Stimulated activated CD4-positive, alpha-beta T cell treated with anti-CD3 and anti-CD28 coated beads, Interleukin-1b, Interleukin-23, amount 100 ng/mL, for 4 hours (primary cell): ENCODE measurements at regions not wholly inside any gene's neighbourhood (a gene's known extent, or its start where the extent isn't known, plus 50 kb on each side); places are given as distances from the start of the nearest gene placed in this dataset.

Experiments used
- DNase-seq, 2 donors: peaks; one replicate each; pipeline ENCODE4 v3.0.0-alpha.2; 2020; ENCODE audit warnings: low read depth in 2 of 2

GRCh38 chr2:180222644-180223043 lies 215.5 kb upstream of the CWC22 start:
- no peak for DNase-seq

GRCh38 chr2:180219491-180219890 lies 212.4 kb upstream of the CWC22 start:
- no peak for DNase-seq

- DNase-seq = no peak
Observed at GRCh38 chr2:180208841-180209240, 201.7 kb upstream of the CWC22 start.

GRCh38 chr2:180205621-180206235 lies 198.6 kb upstream of the CWC22 start:
- no peak for DNase-seq

- DNase-seq = no peak
Observed at GRCh38 chr2:180203972-180204371, 196.9 kb upstream of the CWC22 start.

GRCh38 chr2:180202467-180202951 lies 195.4 kb upstream of the CWC22 start:
- DNase-seq = no peak

- no peak for DNase-seq
Observed at GRCh38 chr2:180196419-180196977, 189.4 kb upstream of the CWC22 start.

- DNase-seq = no peak
Observed at GRCh38 chr2:180195847-180196246, 188.8 kb upstream of the CWC22 start.

GRCh38 chr2:180191432-180192124 lies 184.5 kb upstream of the CWC22 start:
- no peak for DNase-seq

- no peak for DNase-seq
Observed at GRCh38 chr2:180190851-180191250, 183.8 kb upstream of the CWC22 start.

- DNase-seq = no peak
Observed at GRCh38 chr2:180187611-180188010, 180.5 kb upstream of the CWC22 start.

- no peak for DNase-seq
Observed at GRCh38 chr2:180184506-180184905, 177.4 kb upstream of the CWC22 start.

GRCh38 chr2:180180511-180180910 lies 173.4 kb upstream of the CWC22 start:
- no peak for DNase-seq

GRCh38 chr2:180177534-180177933 lies 170.4 kb upstream of the CWC22 start:
- DNase-seq = no peak

- DNase-seq = no peak
Observed at GRCh38 chr2:180175736-180176135, 168.6 kb upstream of the CWC22 start.

- no peak for DNase-seq
Observed at GRCh38 chr2:180174580-180174979, 167.5 kb upstream of the CWC22 start.

GRCh38 chr2:180169474-180169873 lies 162.4 kb upstream of the CWC22 start:
- no peak for DNase-seq

GRCh38 chr2:180161415-180161814 lies 154.3 kb upstream of the CWC22 start:
- DNase-seq = no peak

GRCh38 chr2:180159921-180160320 lies 152.8 kb upstream of the CWC22 start:
- no peak for DNase-seq

GRCh38 chr2:180158961-180159360 lies 151.9 kb upstream of the CWC22 start:
- DNase-seq = no peak

GRCh38 chr2:180156651-180157050 lies 149.6 kb upstream of the CWC22 start:
- DNase-seq = no peak

- DNase-seq = no peak
Observed at GRCh38 chr2:180150606-180151005, 143.5 kb upstream of the CWC22 start.

- no peak for DNase-seq
Observed at GRCh38 chr2:180146541-180146940, 139.4 kb upstream of the CWC22 start.
